Vagina (tissue), 2 donors: ENCODE measurements at regions not wholly inside any gene's neighbourhood (a gene's known extent, or its start where the extent isn't known, plus 50 kb on each side); places are given as distances from the start of the nearest gene placed in this dataset.

ENCODE experiments used
- POLR2A ChIP-seq, 2 donors: fragments of 450-650 bp; IDR thresholded peaks; one replicate each; pipeline ENCODE4 v1.6.1; 2017; ENCODE audit warnings: antibody characterized with exemption in 2 of 2, mild to moderate bottlenecking in 2 of 2, moderate library complexity in 2 of 2
- TF ChIP-seq, protein P1 (sequence below), 3 experiments: fragments of 450-650 bp in 2 of 3; fragments of 200-600 bp in 1 of 3; sonication (generic) in 1 of 3; IDR thresholded peaks; one replicate each; pipeline ENCODE4 v1.5.1; 2017 to 2019; ENCODE audit warnings: antibody characterized with exemption in 3 of 3, mild to moderate bottlenecking in 2 of 3, moderate library complexity in 2 of 3

- TF ChIP-seq, protein P1, sequence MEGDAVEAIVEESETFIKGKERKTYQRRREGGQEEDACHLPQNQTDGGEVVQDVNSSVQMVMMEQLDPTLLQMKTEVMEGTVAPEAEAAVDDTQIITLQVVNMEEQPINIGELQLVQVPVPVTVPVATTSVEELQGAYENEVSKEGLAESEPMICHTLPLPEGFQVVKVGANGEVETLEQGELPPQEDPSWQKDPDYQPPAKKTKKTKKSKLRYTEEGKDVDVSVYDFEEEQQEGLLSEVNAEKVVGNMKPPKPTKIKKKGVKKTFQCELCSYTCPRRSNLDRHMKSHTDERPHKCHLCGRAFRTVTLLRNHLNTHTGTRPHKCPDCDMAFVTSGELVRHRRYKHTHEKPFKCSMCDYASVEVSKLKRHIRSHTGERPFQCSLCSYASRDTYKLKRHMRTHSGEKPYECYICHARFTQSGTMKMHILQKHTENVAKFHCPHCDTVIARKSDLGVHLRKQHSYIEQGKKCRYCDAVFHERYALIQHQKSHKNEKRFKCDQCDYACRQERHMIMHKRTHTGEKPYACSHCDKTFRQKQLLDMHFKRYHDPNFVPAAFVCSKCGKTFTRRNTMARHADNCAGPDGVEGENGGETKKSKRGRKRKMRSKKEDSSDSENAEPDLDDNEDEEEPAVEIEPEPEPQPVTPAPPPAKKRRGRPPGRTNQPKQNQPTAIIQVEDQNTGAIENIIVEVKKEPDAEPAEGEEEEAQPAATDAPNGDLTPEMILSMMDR (IDR thresholded peaks at IDR 0.05), result no peak
- no peak for TF ChIP-seq POLR2A (IDR thresholded peaks at IDR 0.05)
Observed at GRCh38 chr19:7401694-7402093, 53.0 kb downstream of the ARHGEF18 start.
